ENCODE measurements at regions not wholly inside any gene's neighbourhood (a gene's known extent, or its start where the extent isn't known, plus 50 kb on each side); places are given as distances from the start of the nearest gene placed in this dataset.

DNA sequence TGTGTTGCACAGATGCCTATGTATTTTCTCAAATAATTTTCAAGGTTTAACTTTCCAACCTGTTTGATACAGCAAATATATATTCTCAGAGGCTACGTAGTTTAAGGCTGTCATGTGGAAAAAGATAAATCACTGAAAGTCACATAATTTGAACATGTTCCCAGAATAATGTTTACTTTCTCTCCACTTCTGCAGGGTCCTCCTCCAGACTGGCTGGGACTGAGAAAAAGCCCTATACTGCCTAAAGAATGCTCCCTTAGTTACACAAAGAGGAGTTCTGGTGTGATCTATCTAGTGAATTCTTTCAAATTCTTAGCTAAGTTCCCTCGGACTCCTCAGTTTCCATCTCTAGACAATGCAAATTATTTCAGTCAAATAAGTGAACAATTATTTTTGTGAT is 411.0 kb downstream of the C6orf118 start:
- no peaks in the 10 kb centered on the region for H3K9me3 ChIP-seq (ENCODE audit: control insufficient read depth, low read length, poor library complexity, severe bottlenecking)
- H3K36me3 Mint-ChIP-seq (ENCODE audit: low read depth) = no peaks in the 10 kb centered on the region
- H3K4me3 Mint-ChIP-seq = no peak overlapping the region
- no peak overlapping the region for H3K27ac Mint-ChIP-seq
- H3K27me3 Mint-ChIP-seq = no peaks in the 10 kb centered on the region
- no peaks in the 10 kb centered on the region for H3K4me1 Mint-ChIP-seq
- DNase-seq (no peak), ATAC-seq (no peak)

DNA sequence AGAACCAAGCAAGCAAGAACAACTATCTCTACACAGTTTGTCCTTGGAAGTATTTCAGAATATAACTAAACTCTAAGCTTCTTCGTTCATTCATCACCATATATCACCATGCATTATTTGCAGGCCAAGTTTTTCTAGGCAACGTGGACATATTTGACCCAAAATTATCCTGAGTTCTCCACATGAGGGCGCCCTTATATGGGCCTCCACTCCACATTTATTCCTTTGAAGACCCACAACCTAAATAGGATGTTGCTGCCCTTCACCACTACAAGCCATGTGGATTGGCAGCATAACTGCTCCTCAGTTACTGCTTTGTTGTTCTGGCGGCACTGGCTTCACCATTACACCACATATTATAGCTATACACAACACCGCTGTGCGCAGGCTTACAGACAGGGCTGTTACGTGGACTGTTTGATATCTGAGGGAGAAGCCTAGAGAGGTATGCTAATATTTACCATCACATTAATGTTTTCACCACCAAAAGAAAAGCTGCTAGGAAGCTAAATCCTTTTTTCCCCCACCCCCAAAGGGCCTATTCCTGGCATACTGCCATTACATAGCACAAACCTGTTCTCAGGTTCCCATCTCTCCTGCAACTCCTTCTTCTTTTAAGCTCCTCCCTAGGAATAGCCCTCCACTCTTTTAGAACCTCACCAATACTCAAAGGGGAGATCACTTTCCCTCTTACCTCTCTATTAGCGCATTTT is 411.7 kb downstream of the C6orf118 start:
- H3K27ac Mint-ChIP-seq = no peak overlapping the region
- H3K4me3 Mint-ChIP-seq = no peak overlapping the region
- no peak for ATAC-seq
- no peaks in the 10 kb centered on the region for H3K4me1 Mint-ChIP-seq
- no peaks in the 10 kb centered on the region for H3K36me3 Mint-ChIP-seq (ENCODE audit: low read depth)
- no peaks in the 10 kb centered on the region for H3K9me3 ChIP-seq (ENCODE audit: control insufficient read depth, low read length, poor library complexity, severe bottlenecking)
- DNase-seq = no peak
- H3K27me3 Mint-ChIP-seq = no peaks in the 10 kb centered on the region

GRCh38 chr6:164889980-164890379 is 419.4 kb downstream of the C6orf118 start:
- H3K9me3 ChIP-seq (ENCODE audit: control insufficient read depth, low read length, poor library complexity, severe bottlenecking) = no peaks in the 10 kb centered on the region
- DNase-seq (no peak), ATAC-seq (no peak)
- Mint-ChIP-seq H3K36me3 (ENCODE audit: low read depth) (no peaks in the 10 kb centered on the region), H3K27me3 (no peaks in the 10 kb centered on the region), H3K27ac (no peak overlapping the region), H3K4me3 (no peak overlapping the region), H3K4me1 (no peaks in the 10 kb centered on the region)

DNA sequence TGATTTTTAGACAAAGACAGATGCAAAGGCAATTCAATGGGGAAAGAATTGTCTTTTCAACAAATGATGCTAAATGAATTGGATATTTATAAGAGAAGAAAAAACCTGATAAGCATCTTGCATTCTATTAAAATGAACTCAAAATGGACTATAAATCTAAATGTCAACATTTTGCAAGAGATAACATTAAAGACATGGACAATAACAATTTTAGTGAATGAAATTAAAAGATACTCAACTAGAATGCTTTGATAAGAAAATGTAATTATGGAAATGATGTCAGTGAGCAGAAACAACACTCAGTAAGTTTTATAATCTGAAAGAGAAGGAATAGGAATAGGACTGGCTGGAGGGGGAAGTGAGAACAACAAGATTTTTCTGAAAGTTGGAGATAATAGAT is 421.7 kb downstream of the C6orf118 start:
- no peak overlapping the region for H3K27ac Mint-ChIP-seq

GRCh38 chr6:164882236-164882635 is 427.2 kb downstream of the C6orf118 start:
- no peak for DNase-seq
- Mint-ChIP-seq H3K4me3 (no peak overlapping the region), H3K4me1 (no peaks in the 10 kb centered on the region), H3K27ac (no peak overlapping the region), H3K27me3 (no peaks in the 10 kb centered on the region), H3K36me3 (ENCODE audit: low read depth) (no peaks in the 10 kb centered on the region)
- H3K9me3 ChIP-seq (ENCODE audit: control insufficient read depth, low read length, poor library complexity, severe bottlenecking) = no peaks in the 10 kb centered on the region
- no peak for ATAC-seq

More for the DNA sequence above, 421.7 kb downstream of the C6orf118 start:
- Mint-ChIP-seq H3K4me1 (no peaks in the 10 kb centered on the region), H3K36me3 (ENCODE audit: low read depth) (no peaks in the 10 kb centered on the region), H3K4me3 (no peak overlapping the region), H3K27me3 (no peaks in the 10 kb centered on the region)
- DNase-seq = no peak
- no peak for ATAC-seq
- no peaks in the 10 kb centered on the region for H3K9me3 ChIP-seq (ENCODE audit: control insufficient read depth, low read length, poor library complexity, severe bottlenecking)

DNA sequence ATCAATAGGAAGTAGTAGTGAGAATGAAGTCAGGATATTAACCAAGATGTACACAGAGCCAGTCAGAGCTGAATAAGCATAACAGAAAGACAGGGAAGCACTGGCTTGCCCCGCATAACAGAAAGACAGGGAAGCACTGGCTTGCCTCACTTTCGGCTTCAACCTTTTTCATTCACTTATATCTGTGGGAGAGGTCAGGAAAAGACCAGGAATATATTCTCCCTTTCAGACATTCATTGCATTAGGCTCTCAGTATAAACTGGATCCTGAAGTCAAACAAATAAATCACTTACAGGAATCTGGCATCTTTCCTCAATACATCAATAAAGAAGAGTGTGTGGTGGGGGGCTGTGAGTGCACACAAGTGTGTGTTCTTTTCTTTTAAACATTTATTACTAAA is 437.6 kb downstream of the C6orf118 start:
- ATAC-seq = no peak
- H3K9me3 ChIP-seq (ENCODE audit: control insufficient read depth, low read length, poor library complexity, severe bottlenecking) = no peaks in the 10 kb centered on the region
- Mint-ChIP-seq H3K27ac (no peak overlapping the region), H3K4me3 (no peak overlapping the region), H3K36me3 (ENCODE audit: low read depth) (no peaks in the 10 kb centered on the region), H3K27me3 (no peaks in the 10 kb centered on the region), H3K4me1 (no peaks in the 10 kb centered on the region)
- DNase-seq = no peak

DNA sequence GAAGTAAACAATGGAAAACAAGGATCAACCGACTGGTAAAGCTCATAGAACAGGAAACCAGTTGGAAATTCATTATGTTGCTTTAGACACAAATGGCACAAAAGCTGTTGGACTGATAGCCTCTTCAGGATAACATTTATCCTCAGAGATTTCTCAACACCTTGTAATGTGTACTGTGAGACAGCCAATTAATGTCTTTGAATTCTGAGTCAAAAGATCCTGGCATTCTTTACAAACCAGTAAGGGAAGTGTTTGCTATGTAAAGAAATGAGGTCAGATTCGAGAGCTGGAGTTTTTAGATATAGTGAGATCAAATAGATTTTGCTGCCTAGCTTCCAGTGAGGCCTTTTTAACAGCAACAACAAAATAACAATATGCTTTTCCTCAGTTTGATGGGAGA is 439.2 kb downstream of the C6orf118 start:
- Mint-ChIP-seq H3K27me3 (no peaks in the 10 kb centered on the region), H3K4me1 (no peaks in the 10 kb centered on the region), H3K36me3 (ENCODE audit: low read depth) (no peaks in the 10 kb centered on the region), H3K27ac (no peak overlapping the region), H3K4me3 (no peak overlapping the region)
- ATAC-seq (no peak), DNase-seq (no peak)
- H3K9me3 ChIP-seq (ENCODE audit: control insufficient read depth, low read length, poor library complexity, severe bottlenecking) = no peaks in the 10 kb centered on the region

DNA sequence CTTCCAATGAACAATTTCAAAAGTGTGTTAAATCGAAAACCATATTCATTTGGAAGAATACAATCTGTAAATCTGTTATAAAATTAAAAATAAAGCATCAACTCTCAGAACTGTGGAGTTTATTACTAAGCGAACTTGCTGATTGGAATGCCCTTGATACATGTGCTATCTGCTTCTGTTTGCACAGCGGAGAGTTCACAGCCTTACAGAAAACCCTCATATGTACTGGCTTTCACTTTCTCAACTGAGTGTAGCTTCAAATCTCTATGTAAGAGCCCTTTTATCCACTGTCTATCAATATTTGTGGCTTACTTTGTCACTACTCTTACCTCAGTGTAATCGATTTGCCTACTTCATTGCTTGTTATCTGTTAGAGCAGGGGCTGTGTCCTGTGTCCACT is 447.4 kb downstream of the C6orf118 start:
- Mint-ChIP-seq H3K27ac (no peak overlapping the region), H3K4me1 (no peaks in the 10 kb centered on the region), H3K4me3 (no peak overlapping the region), H3K27me3 (no peaks in the 10 kb centered on the region), H3K36me3 (ENCODE audit: low read depth) (no peaks in the 10 kb centered on the region)
- no peaks in the 10 kb centered on the region for H3K9me3 ChIP-seq (ENCODE audit: control insufficient read depth, low read length, poor library complexity, severe bottlenecking)
- ATAC-seq = no peak
- DNase-seq = no peak

- no peak overlapping the region for H3K4me3 Mint-ChIP-seq
- DNase-seq = no peak
- no peaks in the 10 kb centered on the region for H3K27me3 Mint-ChIP-seq
- ATAC-seq = no peak
- H3K27ac Mint-ChIP-seq = no peak overlapping the region
- H3K36me3 Mint-ChIP-seq (ENCODE audit: low read depth) = no peaks in the 10 kb centered on the region
- H3K9me3 ChIP-seq (ENCODE audit: control insufficient read depth, low read length, poor library complexity, severe bottlenecking) = no peaks in the 10 kb centered on the region
- H3K4me1 Mint-ChIP-seq = no peaks in the 10 kb centered on the region
Measured at GRCh38 chr6:164859816-164860215, 449.6 kb downstream of the C6orf118 start.

DNA sequence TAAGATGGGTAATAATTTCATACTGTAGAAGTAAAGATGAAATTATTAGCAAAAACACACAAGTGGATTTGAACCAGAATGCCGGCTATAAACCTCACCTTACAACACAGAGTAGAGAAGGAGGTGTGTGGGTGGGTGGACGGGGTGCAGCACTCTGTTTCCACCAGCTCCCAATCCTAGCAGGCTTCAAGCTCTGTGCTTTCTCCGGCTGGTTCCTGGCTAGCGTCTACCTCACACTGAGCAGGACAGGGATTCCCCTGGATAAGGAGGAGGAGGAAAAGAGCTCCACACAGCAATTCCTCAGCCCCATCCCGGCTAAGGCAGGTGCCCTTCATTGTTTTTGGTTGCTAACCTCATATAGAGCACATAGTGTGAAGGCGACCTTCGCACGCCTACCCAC is 453.3 kb downstream of the C6orf118 start:
- no peaks in the 10 kb centered on the region for H3K36me3 Mint-ChIP-seq (ENCODE audit: low read depth)
- DNase-seq (no peak), ATAC-seq (no peak)
- no peak overlapping the region for H3K4me3 Mint-ChIP-seq
- no peak overlapping the region for H3K27ac Mint-ChIP-seq
- no peaks in the 10 kb centered on the region for H3K9me3 ChIP-seq (ENCODE audit: control insufficient read depth, low read length, poor library complexity, severe bottlenecking)
- H3K4me1 Mint-ChIP-seq = no peaks in the 10 kb centered on the region
- H3K27me3 Mint-ChIP-seq = no peaks in the 10 kb centered on the region

DNA sequence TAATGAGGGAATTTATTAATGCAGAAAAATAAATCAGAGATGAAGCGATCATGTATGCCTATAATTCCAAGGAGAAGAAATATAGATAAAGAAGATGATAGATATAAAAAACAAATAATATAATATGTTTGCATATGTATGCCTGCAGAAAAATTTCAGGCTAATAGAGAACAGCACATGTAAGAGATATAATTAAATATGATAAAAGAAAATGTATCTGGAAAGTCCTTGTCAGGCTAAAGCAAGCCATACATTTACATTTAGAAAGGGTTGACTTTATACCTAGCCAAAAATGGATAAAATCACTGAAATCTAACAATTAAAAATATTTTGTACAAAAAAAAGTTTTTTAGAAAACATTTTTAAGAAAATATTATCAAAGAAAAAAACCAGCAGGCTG is 454.1 kb downstream of the C6orf118 start:
- no peaks in the 10 kb centered on the region for H3K9me3 ChIP-seq (ENCODE audit: control insufficient read depth, low read length, poor library complexity, severe bottlenecking)
- Mint-ChIP-seq H3K27me3 (no peaks in the 10 kb centered on the region), H3K27ac (no peak overlapping the region), H3K4me1 (no peaks in the 10 kb centered on the region), H3K36me3 (ENCODE audit: low read depth) (no peaks in the 10 kb centered on the region), H3K4me3 (no peak overlapping the region)
- no peak for ATAC-seq
- DNase-seq = no peak

DNA sequence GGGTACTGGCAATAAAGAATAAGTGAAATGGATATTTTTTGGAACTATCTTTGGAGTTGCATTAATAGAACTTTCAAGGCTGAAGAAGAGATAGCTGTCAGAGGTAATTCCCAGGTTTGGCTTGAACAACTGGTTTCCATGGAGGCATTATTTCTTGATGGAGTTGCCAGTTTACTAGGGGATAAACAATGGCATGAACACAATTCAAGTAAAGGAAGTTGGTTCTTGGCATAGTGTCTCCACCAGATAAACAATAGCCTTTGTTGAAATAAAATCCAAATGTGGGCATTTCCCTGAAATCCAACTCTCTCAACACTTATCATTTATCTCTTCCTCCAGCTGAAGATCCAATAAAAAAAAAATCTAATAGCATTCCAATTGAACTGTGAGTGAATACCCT is 454.9 kb downstream of the C6orf118 start:
- H3K9me3 ChIP-seq (ENCODE audit: control insufficient read depth, low read length, poor library complexity, severe bottlenecking) = no peaks in the 10 kb centered on the region
- Mint-ChIP-seq H3K36me3 (ENCODE audit: low read depth) (no peaks in the 10 kb centered on the region), H3K4me3 (no peak overlapping the region), H3K4me1 (no peaks in the 10 kb centered on the region), H3K27me3 (no peaks in the 10 kb centered on the region), H3K27ac (no peak overlapping the region)
- ATAC-seq (no peak), DNase-seq (no peak)

- Mint-ChIP-seq H3K27me3 (no peaks in the 10 kb centered on the region), H3K36me3 (ENCODE audit: low read depth) (no peaks in the 10 kb centered on the region), H3K4me3 (no peak overlapping the region), H3K4me1 (no peaks in the 10 kb centered on the region), H3K27ac (no peak overlapping the region)
- no peak for ATAC-seq
- H3K9me3 ChIP-seq (ENCODE audit: control insufficient read depth, low read length, poor library complexity, severe bottlenecking) = no peaks in the 10 kb centered on the region
- DNase-seq = no peak
Measured at GRCh38 chr6:164845773-164846172, 463.6 kb downstream of the C6orf118 start.

GRCh38 chr6:164842085-164842484 is 467.3 kb downstream of the C6orf118 start:
- no peak overlapping the region for H3K27ac Mint-ChIP-seq
- ATAC-seq (no peak), DNase-seq (no peak)
- no peak overlapping the region for H3K4me3 Mint-ChIP-seq
- H3K4me1 Mint-ChIP-seq = no peaks in the 10 kb centered on the region
- no peaks in the 10 kb centered on the region for H3K36me3 Mint-ChIP-seq (ENCODE audit: low read depth)
- no peaks in the 10 kb centered on the region for H3K27me3 Mint-ChIP-seq
- H3K9me3 ChIP-seq (ENCODE audit: control insufficient read depth, low read length, poor library complexity, severe bottlenecking) = no peaks in the 10 kb centered on the region
